ENCODE measurements at regions not wholly inside any gene's neighbourhood (a gene's known extent, or its start where the extent isn't known, plus 50 kb on each side); places are given as distances from the start of the nearest gene placed in this dataset.
A peak's percentile ranks its signal among the peaks of the same experiment; 100 is the strongest.

- no peak overlapping the region for H4K12ac ChIP-seq (ENCODE audit: low read depth, low read length)
- no peak overlapping the region for H2AFZ ChIP-seq (ENCODE audit: insufficient read depth, low read length, poor library complexity)
- no peak overlapping the region for H2AK5ac ChIP-seq (ENCODE audit: low read length)
- no peak for DNase-seq
- H2BK12ac ChIP-seq (ENCODE audit: low read length) = peak overlapping the region; percentile 96
- H2BK5ac ChIP-seq (ENCODE audit: low read depth, low read length, poor library complexity) = no peak overlapping the region
- no peak overlapping the region for H3K18ac ChIP-seq (ENCODE audit: low read length)
- H3K4me1 ChIP-seq (ENCODE audit: control insufficient read depth in 1 of 2, insufficient read depth in 2 of 2, low read length in 2 of 2) = no peaks in the 10 kb centered on the region
- WGBS (ENCODE audit: extremely low coverage, insufficient coverage, insufficient read length) = no CpG with 5 or more reads among the region's 2 CpGs
- no peak overlapping the region for H3K14ac ChIP-seq (ENCODE audit: low read length)
- no peak overlapping the region for H2BK120ac ChIP-seq (ENCODE audit: insufficient read depth, low read length, poor library complexity)
- no peak overlapping the region for H3K4ac ChIP-seq (ENCODE audit: low read depth, low read length)
- H3K9me3 ChIP-seq (ENCODE audit: insufficient read depth, low read depth, low read length) = no peaks in the 10 kb centered on the region
- H3K27ac ChIP-seq (ENCODE audit: low read depth, low read length) = no peak overlapping the region
- no peak overlapping the region for H3K4me2 ChIP-seq (ENCODE audit: low read length)
- no peaks in the 10 kb centered on the region for H3K27me3 ChIP-seq (ENCODE audit: insufficient read depth, low read length)
- H3K9ac ChIP-seq (ENCODE audit: low read length) = no peak overlapping the region
- no peak overlapping the region for H3K4me3 ChIP-seq (ENCODE audit: low read depth, low read length)
- peaks cover 16% of the 10 kb centered on the region for H3K79me1 ChIP-seq (ENCODE audit: low read length)
- no peak overlapping the region for H3K23ac ChIP-seq (ENCODE audit: low read length)
- H3K79me2 ChIP-seq (ENCODE audit: control insufficient read depth, insufficient read depth, low read length, poor library complexity) = peaks cover 2% of the 10 kb centered on the region
- no peak overlapping the region for H4K8ac ChIP-seq (ENCODE audit: low read depth, low read length)
- no peak overlapping the region for H4K91ac ChIP-seq (ENCODE audit: low read depth, low read length)
- H3K36me3 ChIP-seq (ENCODE audit: control insufficient read depth in 1 of 2, insufficient read depth in 2 of 2, low read length in 2 of 2) = no peaks in the 10 kb centered on the region
Measured at GRCh38 chr1:55962472-55962871, 616.9 kb downstream of the PLPP3 start.

DNA sequence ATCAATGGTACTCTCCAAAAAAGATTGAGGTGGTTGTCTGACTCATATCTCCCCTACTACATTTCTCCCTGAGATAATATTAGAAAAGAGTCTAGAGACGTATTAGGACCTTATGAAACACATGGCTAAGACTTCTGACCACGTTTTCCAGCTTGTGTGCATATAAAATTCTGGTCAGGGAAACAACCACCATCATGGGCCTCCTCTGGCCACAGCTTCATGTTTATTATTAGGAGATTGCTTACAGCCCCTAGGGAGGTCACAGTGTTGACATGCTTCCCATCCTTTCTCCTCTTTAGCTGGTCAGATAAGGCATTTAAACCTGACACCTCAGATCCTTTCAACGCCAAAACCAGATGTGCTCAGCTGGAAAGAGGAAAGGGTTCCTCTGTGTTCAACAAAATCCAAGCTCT lies 620.2 kb downstream of the PLPP3 start:
- H3K79me1 ChIP-seq (ENCODE audit: low read length) = peaks cover 17% of the 10 kb centered on the region
- H2BK5ac ChIP-seq (ENCODE audit: low read depth, low read length, poor library complexity) = no peak overlapping the region
- H2BK120ac ChIP-seq (ENCODE audit: insufficient read depth, low read length, poor library complexity) = no peak overlapping the region
- H2AFZ ChIP-seq (ENCODE audit: insufficient read depth, low read length, poor library complexity) = no peak overlapping the region
- H3K9ac ChIP-seq (ENCODE audit: low read length) = no peak overlapping the region
- no peaks in the 10 kb centered on the region for H3K9me3 ChIP-seq (ENCODE audit: insufficient read depth, low read depth, low read length)
- H3K27me3 ChIP-seq (ENCODE audit: insufficient read depth, low read length) = no peaks in the 10 kb centered on the region
- no peak for DNase-seq
- H4K91ac ChIP-seq (ENCODE audit: low read depth, low read length) = no peak overlapping the region
- H2AK5ac ChIP-seq (ENCODE audit: low read length) = no peak overlapping the region
- no peak overlapping the region for H2BK12ac ChIP-seq (ENCODE audit: low read length)
- H3K14ac ChIP-seq (ENCODE audit: low read length) = no peak overlapping the region
- no peaks in the 10 kb centered on the region for H3K4me1 ChIP-seq (ENCODE audit: control insufficient read depth in 1 of 2, insufficient read depth in 2 of 2, low read length in 2 of 2)
- no peak overlapping the region for H4K12ac ChIP-seq (ENCODE audit: low read depth, low read length)
- no peak overlapping the region for H3K4me2 ChIP-seq (ENCODE audit: low read length)
- no peak overlapping the region for H4K8ac ChIP-seq (ENCODE audit: low read depth, low read length)
- no peak overlapping the region for H3K18ac ChIP-seq (ENCODE audit: low read length)
- H3K4me3 ChIP-seq (ENCODE audit: low read depth, low read length) = no peak overlapping the region
- no peaks in the 10 kb centered on the region for H3K79me2 ChIP-seq (ENCODE audit: control insufficient read depth, insufficient read depth, low read length, poor library complexity)
- H3K36me3 ChIP-seq (ENCODE audit: control insufficient read depth in 1 of 2, insufficient read depth in 2 of 2, low read length in 2 of 2) = no peaks in the 10 kb centered on the region
- H3K27ac ChIP-seq (ENCODE audit: low read depth, low read length) = no peak overlapping the region
- WGBS (ENCODE audit: extremely low coverage, insufficient coverage, insufficient read length) = no CpG with 5 or more reads among the region's 3 CpGs
- H3K23ac ChIP-seq (ENCODE audit: low read length) = no peak overlapping the region
- no peak overlapping the region for H3K4ac ChIP-seq (ENCODE audit: low read depth, low read length)

- WGBS (ENCODE audit: extremely low coverage, insufficient coverage, insufficient read length) = no CpG with 5 or more reads among the region's 2 CpGs
- no peak overlapping the region for H4K91ac ChIP-seq (ENCODE audit: low read depth, low read length)
Measured at GRCh38 chr1:55958498-55958897, 620.9 kb downstream of the PLPP3 start.

DNA sequence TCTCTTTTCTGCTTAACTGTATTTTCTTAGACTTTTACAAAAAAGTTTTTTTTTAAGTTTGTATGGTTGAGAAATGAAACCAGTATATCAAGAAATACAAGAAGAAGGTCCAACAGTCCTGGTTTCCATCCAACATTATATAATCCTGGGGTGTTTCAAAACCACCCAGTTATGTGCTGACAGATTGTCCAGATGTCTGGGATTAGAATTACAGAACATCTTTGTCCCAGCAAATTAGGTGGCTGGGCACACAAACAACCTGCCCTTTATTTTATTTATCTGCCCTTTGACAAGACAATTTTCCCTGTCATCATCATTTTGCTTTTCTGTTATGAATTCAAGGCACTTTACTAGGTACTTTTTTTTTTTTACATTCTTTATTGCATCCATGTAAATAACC lies 622.1 kb downstream of the PLPP3 start:
- H3K9me3 ChIP-seq (ENCODE audit: insufficient read depth, low read depth, low read length) = no peaks in the 10 kb centered on the region
- no peak overlapping the region for H3K4me3 ChIP-seq (ENCODE audit: low read depth, low read length)
- no peak overlapping the region for H4K91ac ChIP-seq (ENCODE audit: low read depth, low read length)
- no peaks in the 10 kb centered on the region for H3K36me3 ChIP-seq (ENCODE audit: control insufficient read depth in 1 of 2, insufficient read depth in 2 of 2, low read length in 2 of 2)
- no peak overlapping the region for H2BK5ac ChIP-seq (ENCODE audit: low read depth, low read length, poor library complexity)
- H3K79me2 ChIP-seq (ENCODE audit: control insufficient read depth, insufficient read depth, low read length, poor library complexity) = no peaks in the 10 kb centered on the region
- H2BK12ac ChIP-seq (ENCODE audit: low read length) = no peak overlapping the region
- no peak overlapping the region for H3K27ac ChIP-seq (ENCODE audit: low read depth, low read length)
- no peak overlapping the region for H3K4me2 ChIP-seq (ENCODE audit: low read length)
- H3K4ac ChIP-seq (ENCODE audit: low read depth, low read length) = no peak overlapping the region
- no peaks in the 10 kb centered on the region for H3K4me1 ChIP-seq (ENCODE audit: control insufficient read depth in 1 of 2, insufficient read depth in 2 of 2, low read length in 2 of 2)
- no peak overlapping the region for H2AFZ ChIP-seq (ENCODE audit: insufficient read depth, low read length, poor library complexity)
- H3K14ac ChIP-seq (ENCODE audit: low read length) = no peak overlapping the region
- no peak overlapping the region for H3K18ac ChIP-seq (ENCODE audit: low read length)
- peaks cover 11% of the 10 kb centered on the region for H3K79me1 ChIP-seq (ENCODE audit: low read length)
- no peak overlapping the region for H2BK120ac ChIP-seq (ENCODE audit: insufficient read depth, low read length, poor library complexity)
- H4K8ac ChIP-seq (ENCODE audit: low read depth, low read length) = no peak overlapping the region
- H3K9ac ChIP-seq (ENCODE audit: low read length) = no peak overlapping the region
- peak in 1 of 2 donors; percentile 12 for DNase-seq
- no peaks in the 10 kb centered on the region for H3K27me3 ChIP-seq (ENCODE audit: insufficient read depth, low read length)
- no peak overlapping the region for H4K12ac ChIP-seq (ENCODE audit: low read depth, low read length)
- no peak overlapping the region for H2AK5ac ChIP-seq (ENCODE audit: low read length)
- no peak overlapping the region for H3K23ac ChIP-seq (ENCODE audit: low read length)

More at GRCh38 chr1:55958498-55958897, 620.9 kb downstream of the PLPP3 start:
- DNase-seq = no peak
- H4K12ac ChIP-seq (ENCODE audit: low read depth, low read length) = no peak overlapping the region
- H2BK12ac ChIP-seq (ENCODE audit: low read length) = no peak overlapping the region
- H3K9me3 ChIP-seq (ENCODE audit: insufficient read depth, low read depth, low read length) = no peaks in the 10 kb centered on the region
- no peak overlapping the region for H4K8ac ChIP-seq (ENCODE audit: low read depth, low read length)
- H3K14ac ChIP-seq (ENCODE audit: low read length) = no peak overlapping the region
- no peak overlapping the region for H3K4me3 ChIP-seq (ENCODE audit: low read depth, low read length)
- no peak overlapping the region for H2BK120ac ChIP-seq (ENCODE audit: insufficient read depth, low read length, poor library complexity)
- H3K4me1 ChIP-seq (ENCODE audit: control insufficient read depth in 1 of 2, insufficient read depth in 2 of 2, low read length in 2 of 2) = no peaks in the 10 kb centered on the region
- no peaks in the 10 kb centered on the region for H3K36me3 ChIP-seq (ENCODE audit: control insufficient read depth in 1 of 2, insufficient read depth in 2 of 2, low read length in 2 of 2)
- H3K79me2 ChIP-seq (ENCODE audit: control insufficient read depth, insufficient read depth, low read length, poor library complexity) = no peaks in the 10 kb centered on the region
- H3K4ac ChIP-seq (ENCODE audit: low read depth, low read length) = no peak overlapping the region
- H3K27me3 ChIP-seq (ENCODE audit: insufficient read depth, low read length) = no peaks in the 10 kb centered on the region
- H2AFZ ChIP-seq (ENCODE audit: insufficient read depth, low read length, poor library complexity) = no peak overlapping the region
- H3K18ac ChIP-seq (ENCODE audit: low read length) = no peak overlapping the region
- no peak overlapping the region for H2BK5ac ChIP-seq (ENCODE audit: low read depth, low read length, poor library complexity)
- H3K27ac ChIP-seq (ENCODE audit: low read depth, low read length) = no peak overlapping the region
- H3K23ac ChIP-seq (ENCODE audit: low read length) = no peak overlapping the region
- peaks cover 17% of the 10 kb centered on the region for H3K79me1 ChIP-seq (ENCODE audit: low read length)
- no peak overlapping the region for H2AK5ac ChIP-seq (ENCODE audit: low read length)
- H3K4me2 ChIP-seq (ENCODE audit: low read length) = no peak overlapping the region
- no peak overlapping the region for H3K9ac ChIP-seq (ENCODE audit: low read length)

All from trophoblast cell (in vitro differentiated cells and primary cell).